WI38 (cell line): ENCODE measurements at regions not wholly inside any gene's neighbourhood (a gene's known extent, or its start where the extent isn't known, plus 50 kb on each side); places are given as distances from the start of the nearest gene placed in this dataset.

Experiments
- H3K4me3 ChIP-seq: 2 replicates; pipeline ENCODE4 v1.5.1; 2011; ENCODE audit warnings: low read depth, mild to moderate bottlenecking, control low read depth, low read length
- TF ChIP-seq, protein P1 (sequence below): IDR thresholded peaks from 2 replicates; pipeline ENCODE4 v1.5.1; 2012; ENCODE audit warnings: low read depth, mild to moderate bottlenecking, control low read depth, low read length

DNA sequence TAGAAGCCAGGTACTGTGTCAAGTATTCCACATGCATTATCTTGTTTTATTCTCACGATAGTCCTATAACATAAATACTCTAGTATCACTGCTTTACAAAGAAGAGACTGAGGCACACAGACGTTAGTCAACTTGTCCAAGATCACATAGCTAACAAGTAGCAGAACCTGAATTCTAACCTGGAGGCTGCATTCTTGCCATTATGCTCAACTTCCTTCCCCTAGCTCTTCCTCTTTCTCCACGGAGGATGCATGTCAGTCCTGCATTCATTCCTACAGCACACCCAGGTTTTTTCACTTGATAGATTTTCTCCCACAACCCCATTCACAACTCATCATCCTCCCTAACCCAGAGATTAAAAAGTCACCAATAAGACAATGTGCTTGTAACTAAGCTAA is 388.5 kb upstream of the NFE2L3 start:
- TF ChIP-seq, protein P1, sequence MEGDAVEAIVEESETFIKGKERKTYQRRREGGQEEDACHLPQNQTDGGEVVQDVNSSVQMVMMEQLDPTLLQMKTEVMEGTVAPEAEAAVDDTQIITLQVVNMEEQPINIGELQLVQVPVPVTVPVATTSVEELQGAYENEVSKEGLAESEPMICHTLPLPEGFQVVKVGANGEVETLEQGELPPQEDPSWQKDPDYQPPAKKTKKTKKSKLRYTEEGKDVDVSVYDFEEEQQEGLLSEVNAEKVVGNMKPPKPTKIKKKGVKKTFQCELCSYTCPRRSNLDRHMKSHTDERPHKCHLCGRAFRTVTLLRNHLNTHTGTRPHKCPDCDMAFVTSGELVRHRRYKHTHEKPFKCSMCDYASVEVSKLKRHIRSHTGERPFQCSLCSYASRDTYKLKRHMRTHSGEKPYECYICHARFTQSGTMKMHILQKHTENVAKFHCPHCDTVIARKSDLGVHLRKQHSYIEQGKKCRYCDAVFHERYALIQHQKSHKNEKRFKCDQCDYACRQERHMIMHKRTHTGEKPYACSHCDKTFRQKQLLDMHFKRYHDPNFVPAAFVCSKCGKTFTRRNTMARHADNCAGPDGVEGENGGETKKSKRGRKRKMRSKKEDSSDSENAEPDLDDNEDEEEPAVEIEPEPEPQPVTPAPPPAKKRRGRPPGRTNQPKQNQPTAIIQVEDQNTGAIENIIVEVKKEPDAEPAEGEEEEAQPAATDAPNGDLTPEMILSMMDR: no peak
- H3K4me3 ChIP-seq: no peak overlapping the region

DNA sequence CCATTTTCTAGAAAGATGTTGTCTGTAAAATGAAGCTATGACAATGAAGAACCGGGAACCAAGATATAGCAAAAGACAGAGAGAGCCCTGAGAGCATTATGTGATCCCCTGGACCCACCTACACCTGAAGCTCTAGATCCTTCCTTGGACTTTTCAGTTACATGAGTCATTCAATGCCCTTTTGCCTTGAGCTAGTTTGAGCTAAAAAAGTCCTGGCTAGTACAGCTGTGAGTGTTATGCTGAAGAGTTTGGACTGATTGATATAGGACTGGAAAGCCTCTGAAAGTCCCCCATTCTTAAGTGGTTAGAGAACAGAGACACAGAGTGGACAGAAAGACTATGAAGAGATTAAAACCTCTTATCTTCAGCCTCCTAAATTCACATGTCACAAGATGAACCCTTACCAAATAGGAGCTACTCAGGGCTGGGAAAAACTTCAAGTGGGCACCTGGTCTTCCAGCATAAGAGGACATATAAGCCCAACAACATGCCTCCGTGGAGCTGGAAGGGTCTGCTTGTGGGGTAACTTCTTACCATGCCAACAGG is 386.8 kb upstream of the NFE2L3 start:
- TF ChIP-seq, protein P1: no peak
- no peak overlapping the region for H3K4me3 ChIP-seq

DNA sequence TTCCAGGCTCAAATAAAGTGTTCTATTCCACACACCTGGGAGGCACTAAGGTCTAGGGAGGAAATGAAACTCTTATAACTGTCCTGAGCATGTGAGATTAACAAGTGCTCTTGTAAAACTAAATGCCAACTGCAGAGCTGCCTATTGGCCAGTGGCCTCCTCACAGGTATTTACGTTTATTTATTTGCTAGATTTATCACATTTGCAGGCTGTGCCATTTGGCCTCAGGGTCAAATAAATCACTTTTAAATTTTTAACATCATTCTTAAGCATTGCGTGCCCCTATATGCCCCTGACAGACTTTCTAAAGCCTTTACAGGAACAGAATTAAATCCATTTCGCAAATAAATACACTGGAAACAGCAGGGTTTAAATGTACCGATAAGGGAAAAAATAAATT is 381.8 kb upstream of the NFE2L3 start:
- H3K4me3 ChIP-seq: no peak overlapping the region
- TF ChIP-seq, protein P1: no peak

DNA sequence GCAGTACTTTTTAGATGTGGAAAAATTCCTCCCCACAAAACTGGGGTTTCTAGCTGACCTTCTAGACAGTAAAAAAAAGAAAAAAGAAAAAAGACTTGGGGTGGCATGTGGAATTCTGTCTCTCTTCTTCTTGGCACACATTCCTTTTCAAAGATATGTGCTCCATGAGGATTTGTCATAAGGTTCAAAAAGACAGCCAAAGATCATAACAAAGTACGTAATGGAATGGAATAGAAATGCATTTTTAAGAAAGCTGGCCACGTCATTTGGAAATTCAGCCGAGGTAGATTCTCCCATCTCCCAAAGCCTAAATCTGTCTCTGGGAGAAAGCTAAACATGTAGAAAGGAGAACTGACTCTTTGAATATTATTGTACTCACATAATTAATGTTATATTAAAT is 381.3 kb upstream of the NFE2L3 start:
- TF ChIP-seq, protein P1: no peak
- no peak overlapping the region for H3K4me3 ChIP-seq

DNA sequence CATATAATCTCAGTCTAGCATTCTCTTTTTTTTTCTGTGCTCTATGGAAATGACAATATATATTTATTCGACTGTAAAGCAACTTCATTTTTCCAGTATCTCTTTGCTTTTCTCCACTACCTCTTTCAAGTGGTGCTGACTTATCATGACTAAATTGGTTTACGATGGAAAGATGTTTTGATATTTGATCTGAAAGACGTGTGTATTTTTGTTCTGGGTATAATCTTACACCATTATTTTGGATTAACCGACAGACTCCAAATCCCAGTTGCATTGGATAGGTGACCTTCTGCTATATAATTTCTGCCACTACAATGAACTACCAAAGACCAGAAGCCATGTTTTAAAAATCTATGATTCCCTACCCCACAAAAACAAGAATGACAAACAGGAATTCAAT is 380.5 kb upstream of the NFE2L3 start:
- no peak overlapping the region for H3K4me3 ChIP-seq
- TF ChIP-seq, protein P1: no peak

DNA sequence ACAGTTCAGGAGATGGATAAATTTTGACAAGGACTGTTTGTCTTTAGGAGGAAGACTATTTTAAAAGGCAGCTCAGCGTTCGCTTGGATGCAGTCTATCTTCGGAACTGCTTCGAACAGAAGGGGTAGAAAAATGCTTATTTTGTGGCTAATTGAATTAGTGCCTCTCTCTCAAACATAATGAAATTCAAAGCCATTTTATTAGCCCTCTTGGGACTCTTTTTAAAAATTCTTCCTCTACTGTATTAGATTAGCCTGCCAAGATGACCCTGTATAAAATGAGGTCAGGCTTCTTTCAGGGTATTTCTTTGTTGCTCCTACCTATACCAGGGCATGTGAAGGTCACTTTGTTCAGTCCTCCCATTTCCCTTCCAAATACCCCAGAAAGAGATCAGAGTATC is 379.2 kb upstream of the NFE2L3 start:
- TF ChIP-seq, protein P1: no peak
- no peak overlapping the region for H3K4me3 ChIP-seq

DNA sequence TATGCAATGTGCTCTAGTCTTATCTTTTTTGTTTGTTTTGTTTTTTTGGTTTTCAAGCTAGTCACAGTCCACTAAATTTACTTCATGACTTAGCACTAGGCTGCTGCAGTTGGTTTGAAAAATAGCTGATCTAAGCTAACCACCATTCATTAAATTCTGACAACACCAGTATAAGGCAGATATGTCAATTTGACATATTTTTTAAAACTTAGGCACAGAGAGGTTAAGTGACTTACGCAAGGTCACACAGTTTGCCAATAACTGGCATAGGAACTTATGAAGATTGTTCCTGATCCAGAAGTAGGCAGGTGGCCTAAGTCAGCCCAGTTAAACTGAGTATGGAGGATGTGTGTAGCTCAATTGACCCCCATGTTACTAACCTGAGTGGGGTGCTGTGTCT is 377.3 kb upstream of the NFE2L3 start:
- TF ChIP-seq, protein P1: no peak
- no peak overlapping the region for H3K4me3 ChIP-seq
